Anterior cingulate cortex (tissue), 58 donors: ENCODE measurements at regions not wholly inside any gene's neighbourhood (a gene's known extent, or its start where the extent isn't known, plus 50 kb on each side); places are given as distances from the start of the nearest gene placed in this dataset.

Experiments used
- DNase-seq, 58 donors: peaks; one replicate each; lab custom pipeline; 2025; lab: John Stamatoyannopoulos, UW

DNA sequence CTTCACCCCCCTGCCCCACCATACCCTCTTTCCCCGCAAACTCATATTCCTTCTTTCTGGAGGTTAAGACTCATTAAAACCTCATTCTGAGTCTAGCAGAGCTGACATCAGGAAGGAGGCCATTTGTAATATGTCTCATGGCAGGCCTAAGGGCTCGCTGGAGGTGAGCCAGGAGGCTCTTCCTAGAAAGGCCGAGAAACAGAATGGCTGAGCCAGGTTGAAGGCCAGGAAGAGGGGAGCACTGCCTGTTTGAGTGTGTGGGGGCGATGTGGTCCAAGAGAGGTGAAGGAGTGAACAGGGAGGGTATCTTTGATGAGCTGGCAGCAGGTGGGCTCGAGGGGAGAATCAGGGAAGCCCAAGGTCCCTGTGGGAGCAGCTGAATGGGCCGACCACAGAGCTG lies 317.3 kb downstream of the TLE3 start:
- no peak for DNase-seq

DNA sequence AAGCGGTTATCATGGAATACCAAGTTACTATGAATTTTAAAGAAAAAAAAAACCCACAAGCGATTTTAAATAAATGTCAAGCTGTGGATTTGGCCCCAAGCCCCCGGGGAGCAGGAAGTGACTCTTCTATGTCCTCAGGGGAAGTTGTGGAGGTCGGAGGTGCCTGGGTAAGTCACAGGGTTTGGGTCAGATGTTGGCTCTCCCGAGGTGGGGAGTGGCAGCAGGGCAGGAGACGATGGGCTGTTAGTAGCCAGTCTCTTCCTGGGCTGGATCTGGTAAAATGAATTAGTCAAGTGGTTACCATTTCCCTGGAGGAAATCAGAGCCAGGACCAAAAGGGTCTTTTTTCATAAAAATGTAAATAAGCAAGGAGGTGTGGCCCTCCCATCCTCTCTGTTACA lies 316.7 kb downstream of the TLE3 start:
- no peak for DNase-seq

DNA sequence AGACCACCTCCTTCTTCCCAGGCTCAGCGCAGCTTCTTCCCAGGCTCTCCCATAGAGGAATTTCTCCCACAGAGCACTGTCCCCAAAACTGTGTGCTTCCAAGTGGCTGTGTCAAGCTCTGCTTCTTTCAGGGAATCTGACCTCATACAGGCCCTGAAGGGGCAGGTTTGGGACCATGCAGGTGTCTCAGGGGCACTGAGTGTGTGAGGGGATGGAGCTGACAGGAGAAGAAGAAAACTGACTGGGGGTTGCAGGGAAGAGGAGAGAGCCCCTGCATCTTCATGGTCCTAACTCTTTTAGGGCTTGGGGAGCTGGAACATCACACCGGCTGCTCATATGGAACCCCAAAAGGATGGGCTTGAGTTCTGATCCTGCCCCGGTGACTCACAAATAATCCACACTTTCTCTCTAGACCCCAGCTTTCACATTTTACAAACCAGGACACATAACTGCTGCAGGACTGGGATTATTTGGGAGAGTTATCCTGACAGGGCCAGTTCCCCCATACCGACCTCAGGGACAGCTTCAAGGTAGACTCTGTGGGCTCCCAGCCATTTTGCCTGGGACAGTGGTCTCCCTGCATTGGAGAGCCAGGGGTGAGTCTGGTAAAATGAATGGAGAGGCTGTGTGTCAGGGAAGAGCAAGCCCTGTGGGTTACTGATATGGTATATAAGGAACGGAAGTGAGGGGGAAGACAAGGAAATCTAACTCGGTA lies 316.1 kb downstream of the TLE3 start:
- DNase-seq = no peak

DNA sequence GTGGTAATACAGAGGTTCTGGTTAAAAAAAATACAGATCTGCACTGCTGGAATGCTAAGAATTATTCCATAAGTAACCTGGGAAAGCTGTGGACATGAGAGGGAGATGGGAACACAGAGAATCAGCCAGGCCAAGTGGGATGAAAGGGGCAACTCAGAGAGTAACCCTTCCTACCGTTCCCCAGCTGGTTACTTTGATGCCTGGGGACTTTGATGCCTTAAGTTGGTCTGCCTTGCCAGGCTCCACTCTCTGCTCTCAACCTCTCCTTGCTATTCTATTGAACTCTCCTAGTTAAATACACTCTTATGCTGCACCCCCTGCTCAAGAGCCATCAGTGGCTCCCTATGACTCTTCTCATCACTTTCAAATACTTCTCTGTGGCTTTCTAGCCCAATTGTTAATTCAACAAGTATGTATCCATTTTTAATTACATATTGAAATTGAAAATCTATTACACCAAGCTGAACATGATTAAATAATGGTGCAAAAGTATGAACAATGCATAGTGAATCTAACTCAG lies 315.5 kb downstream of the TLE3 start:
- DNase-seq = no peak

DNA sequence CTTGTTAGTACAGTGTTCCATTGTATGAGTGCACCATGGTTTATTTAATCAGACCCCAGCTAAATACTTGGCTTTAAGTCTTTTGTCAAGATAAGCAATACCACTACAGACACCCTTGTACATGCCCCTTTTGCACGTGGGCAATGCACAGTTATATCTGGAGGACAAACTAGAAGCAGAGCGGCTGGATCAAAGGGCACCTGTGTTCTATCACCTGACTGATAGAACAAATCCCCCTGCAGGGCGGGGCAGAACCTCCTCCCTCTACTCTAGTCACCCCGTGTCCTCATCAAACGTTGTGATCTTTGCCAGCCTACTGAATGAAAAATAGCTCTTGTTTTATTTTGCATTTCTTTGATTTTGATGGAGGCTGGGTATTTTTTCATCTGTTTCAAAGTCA lies 314.9 kb downstream of the TLE3 start:
- DNase-seq = no peak

DNA sequence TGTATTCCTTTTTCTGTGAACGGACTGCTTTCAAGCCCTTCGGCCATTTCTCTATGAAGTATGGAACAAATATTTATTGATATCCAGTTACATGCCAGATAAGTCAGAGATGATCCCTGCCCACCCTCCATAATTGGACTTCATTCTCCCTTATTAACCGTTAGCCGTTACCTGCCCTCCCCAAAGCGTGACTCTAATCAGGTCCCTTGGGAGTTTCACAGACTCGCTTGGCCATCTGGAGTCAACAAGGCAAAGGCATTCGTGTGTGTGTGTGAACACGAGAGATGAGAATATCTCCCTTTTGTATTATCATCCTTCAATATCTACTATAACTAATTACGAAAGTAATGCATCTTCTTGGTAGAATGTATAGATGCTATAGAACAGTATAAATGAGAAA lies 314.5 kb downstream of the TLE3 start:
- DNase-seq = no peak

DNA sequence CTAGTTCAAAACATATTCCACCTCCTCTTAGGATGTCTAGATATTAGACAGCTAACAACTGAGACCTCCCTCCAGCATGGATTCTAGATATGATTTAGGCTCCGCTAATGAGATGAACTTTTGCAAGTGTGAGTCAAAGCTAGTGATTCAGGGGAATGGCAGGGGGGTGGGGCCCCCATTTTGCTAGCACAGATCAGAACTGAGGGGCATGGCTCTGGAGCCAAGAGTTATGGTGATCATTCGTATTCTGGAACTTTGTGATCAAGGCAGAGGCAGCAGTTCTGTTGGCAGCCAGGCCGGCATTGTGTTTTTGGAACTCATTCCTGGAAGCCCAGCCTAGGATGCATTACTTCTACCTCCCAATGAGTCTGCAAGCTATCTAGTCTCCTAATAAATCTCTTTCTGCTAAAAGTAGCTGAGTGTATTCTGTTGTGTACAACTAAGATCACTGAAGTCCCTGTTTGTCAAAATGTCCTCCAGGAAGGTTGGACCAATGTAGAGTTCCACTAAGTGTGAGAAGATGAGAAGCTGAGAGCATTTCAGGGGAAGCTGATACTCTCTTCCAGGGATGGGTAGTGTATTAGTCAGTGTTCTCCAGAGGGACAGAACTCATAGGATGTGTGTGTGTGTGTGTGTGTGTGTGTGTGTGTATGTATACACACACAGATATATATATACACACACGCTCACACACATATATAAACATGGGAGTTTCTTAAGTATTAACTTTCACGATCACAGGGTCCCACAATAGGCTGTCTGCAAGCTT lies 312.7 kb downstream of the TLE3 start:
- DNase-seq = no peak

DNA sequence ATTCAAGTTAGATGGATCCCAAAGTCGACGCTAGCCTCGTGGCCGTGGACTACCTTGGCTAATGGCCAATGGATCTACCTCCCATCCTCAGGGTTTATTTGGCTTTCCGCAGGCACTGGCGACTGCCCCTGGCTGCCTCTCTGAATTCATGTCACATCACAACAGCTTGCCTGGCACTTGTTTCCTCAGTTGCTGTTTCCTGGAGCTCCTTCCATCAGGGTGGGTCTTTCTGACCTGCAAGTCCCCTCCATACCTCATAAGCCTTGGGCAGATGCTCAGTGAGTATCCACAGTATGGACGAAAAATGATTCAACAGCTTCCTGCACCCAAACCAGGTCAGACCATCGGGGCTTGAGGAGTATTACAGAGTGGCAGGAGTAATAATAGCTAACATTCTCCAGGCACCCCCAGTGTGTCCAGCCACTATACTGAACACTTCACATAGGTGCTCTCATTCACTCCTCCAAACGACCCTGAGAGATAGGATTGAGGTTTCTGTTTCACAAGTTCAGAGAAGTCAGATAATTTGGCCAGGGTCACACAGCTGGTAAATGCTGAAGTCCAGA lies 311.5 kb downstream of the TLE3 start:
- no peak for DNase-seq

DNA sequence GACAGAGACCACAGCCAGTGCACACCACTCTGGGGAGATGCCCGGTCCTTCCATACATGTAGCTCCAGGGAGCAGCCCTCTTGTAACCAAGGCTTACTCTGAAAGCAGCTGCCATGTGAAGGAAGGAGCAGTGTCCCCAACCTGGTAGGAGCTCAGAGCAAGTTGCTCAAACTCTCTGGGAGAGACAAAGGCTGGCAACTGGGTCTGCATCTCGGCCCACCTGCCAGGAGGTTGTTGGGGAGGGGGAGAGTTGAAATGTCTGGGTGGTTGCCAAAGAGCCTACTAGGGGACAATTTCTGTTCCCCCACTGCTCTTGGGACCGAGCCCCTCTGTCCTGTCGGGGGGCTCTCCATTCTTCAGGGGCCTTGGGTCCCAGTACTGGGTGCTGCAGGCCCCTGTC lies 309.9 kb downstream of the TLE3 start:
- DNase-seq = no peak

DNA sequence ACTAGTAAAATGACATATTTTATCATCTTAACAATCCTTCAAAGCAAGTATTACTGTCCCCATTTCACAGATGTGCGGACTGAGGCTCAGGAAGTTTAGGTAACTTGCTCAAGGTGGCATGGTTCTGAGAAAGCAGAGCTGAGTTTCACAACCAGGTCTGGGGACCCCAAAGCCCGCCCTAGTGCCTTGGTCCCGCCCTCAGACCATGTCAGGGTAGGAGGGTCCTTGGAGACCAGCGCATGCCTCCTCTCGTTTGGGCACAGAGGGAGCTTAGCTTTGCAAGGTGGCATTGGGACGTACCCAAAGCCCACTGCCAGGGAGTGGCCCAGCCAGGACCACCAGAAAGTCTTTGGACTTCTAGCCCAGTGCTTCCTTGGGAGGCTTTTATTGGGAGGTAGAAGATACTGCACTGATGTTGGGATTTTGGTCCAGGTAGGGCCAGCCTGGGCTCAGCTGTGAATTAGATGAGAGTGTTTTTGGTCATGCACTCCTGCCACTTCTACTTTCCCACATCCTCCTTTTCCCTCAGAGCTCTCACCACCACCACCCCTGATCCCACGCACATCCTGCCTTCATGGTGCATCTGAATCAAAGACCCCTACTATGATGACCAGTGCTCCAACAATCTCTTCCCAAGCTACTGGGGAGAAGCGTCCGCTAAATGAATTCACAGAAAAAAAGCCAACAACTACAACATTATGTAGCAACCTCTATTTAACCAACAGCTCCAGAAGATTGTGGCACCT lies 307.9 kb downstream of the TLE3 start:
- DNase-seq = no peak

DNA sequence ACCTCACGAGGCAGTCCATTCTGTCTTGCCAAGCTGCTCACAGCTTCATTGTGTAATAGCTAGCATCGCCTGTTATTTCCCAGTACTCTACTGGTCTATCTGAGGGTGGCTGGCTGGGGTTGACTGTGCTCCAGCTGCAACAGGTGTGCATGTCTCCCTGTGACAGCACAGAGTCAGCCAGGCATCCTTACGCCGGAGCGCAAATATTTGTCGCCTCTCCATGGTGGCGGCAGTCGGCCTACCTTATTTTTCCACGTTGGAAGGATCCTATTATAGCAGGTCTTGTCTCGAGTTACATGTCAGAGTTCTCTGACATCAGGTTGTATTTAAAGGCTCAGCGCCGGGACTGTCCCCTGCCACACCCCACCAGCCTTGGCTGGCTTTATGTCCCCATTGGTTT lies 307.1 kb downstream of the TLE3 start:
- no peak for DNase-seq

DNA sequence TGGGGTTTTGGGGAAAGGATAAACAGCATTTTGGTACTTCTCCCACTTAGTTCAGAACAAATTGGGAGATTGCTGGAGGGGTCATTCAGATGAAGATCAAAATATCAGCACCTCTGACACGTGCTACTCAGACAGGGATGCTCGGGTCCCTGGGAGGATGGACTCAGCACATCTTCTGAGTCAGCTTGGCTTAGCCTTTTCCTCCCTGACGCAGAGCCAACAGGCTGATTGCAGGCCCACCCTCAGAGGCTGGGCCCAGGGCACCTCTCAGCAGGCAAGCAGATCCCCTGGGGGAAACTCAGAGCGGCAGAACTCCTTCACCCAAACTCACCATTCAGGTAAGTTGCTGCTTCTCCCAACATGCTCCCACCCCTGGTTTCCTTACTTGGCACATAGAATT lies 304.9 kb downstream of the TLE3 start:
- no peak for DNase-seq

DNA sequence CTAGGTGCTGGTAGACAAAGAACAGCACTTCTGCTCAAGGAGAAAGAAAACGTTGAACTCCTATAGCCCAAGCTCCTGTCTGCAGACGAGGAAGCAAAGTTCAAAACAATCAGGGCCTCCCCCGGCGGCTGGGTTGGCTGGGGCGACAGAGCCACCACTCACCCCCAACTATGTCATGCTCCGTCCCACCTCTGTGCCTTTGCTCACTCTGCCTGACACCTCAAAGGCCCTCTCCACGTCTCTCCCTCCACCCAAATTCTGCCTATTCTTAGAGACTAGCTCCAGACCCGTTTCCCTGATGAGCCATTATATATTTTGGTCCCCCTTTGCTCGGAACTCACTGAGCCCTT lies 304.3 kb downstream of the TLE3 start:
- no peak for DNase-seq

DNA sequence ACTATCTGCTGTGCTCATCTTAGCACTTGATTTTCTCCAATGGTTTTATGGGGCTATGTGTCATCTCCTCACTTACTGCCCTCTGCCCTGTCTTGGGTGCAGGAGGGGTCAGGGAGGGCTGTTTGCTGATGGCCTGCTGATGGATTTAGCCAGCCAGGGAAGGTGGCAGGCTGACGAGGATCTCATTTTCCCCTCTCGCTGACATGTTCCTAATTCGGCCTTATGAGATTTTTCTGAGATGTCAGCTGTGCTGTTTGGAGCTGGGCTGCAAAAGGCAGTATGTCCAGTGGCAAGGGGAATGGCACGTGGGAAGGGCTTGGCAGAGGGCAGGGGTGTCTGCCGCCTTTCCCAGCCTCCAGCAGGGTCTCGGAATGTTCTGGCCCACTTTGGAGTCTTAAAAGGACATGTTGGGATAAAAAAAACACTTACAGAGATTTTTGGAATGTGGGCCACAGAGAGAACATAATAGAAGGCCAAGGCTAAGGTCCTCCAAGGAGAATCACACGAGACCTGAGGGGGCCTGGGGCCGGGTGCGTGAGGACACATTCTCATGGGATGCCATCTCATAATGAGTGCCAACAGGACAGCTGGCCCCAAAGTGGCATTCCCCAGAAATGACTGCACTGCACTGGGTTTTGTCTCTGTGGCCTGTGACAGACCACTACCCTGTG lies 303.8 kb downstream of the TLE3 start:
- DNase-seq = no peak

DNA sequence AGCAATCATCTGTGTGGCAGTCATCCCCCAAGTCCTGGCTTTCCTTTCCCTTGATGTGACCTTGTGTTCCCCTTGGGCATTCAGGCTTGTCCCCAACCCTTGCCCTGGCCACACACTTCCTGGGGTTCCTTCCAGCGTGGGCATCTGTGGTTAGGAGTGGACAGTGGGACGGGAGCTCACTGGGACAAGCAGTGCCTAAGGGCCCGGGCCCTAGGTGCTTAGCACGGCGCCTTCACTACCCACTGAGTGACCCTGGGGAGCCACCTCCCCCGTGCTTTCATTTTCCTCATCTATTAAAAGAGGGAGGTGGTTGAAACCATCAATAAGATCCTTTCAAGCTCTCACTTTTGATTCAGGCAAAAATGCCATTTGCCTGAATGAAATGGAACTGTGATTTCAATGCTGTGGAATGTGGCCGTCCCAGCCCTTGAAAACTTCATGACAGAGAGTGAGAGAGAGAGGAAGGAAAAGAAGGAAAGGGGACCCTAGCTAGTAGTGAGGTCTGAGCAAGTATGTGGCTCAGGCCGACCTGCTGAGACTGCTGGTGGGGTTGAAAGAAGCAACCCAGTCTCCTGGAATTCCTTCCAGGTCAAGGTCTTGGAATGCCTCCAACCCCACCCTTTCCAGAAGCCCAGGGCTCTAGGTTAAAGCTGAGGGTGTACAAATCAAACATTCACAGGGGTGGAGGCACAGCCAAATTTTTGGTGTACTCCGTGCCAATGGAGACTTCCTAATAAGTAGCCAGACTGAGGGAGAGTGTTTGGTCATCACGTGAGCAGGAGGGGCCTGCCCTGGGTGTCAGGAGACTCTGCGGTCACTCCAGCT lies 302.9 kb downstream of the TLE3 start:
- DNase-seq = peak in 1 of 58 donors; percentile 7

DNA sequence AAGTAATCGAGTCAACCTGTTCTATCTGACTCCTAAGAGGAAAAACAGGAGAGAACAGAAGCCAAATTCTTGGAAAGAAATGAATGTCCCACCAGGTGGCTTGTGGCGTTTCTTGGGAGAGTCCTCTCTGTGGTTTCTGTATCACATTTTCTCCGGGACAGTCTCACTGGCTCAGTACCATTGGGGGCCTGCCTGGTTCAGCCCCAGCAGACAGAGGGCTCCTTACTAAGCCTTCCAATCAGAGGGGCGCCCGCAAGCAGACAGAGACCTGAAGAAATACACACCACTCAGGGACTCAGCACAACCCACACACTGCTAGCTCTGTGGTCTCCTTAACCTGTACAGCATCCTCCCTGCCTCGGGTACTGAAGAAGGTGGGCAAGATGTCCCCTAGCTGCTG lies 302.1 kb downstream of the TLE3 start:
- DNase-seq = no peak

DNA sequence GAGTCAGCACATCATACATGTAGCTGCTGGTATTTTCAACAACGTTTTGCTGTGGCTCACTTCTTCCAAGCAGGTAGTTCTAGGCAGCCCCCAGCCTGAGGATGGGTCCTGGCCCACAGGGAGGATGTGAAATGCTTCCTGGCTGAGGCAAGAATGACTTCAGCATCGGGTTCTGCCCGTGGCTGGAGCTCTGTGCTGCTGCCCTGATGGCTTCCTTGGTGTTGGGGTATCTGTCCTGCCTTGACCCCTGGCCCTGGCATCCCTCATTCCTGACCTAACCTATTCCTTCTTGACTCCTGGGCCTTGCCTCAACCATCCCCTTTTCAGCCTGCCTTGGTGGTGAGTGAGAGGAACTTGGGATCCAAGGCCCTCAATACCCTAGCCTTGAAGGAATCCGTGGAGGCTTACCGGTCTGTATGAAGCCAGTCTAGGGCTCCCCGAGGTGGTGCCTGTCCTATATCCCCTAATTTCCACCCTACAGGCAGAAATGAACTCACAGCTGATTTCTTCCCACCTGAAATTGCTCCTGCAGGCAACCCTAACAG lies 300.6 kb downstream of the TLE3 start:
- no peak for DNase-seq

DNA sequence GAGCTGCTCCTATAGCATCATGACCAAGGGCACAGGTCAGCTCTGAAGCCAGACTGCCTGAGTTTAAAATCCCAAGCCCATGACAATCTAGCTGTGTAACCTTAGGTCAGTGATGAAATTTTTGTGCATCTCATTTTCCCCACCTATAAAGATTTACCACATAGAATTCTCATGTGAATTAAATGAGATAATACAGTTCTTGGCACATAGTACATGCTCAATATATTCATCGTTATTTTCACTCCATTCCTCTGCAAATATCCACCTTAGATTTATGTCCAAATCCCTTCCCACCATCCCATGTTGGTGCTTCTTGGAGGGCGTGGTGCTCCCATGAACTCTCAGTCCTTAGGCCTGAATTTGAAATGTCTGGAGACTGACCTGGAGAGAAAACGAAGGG lies 300.1 kb downstream of the TLE3 start:
- no peak for DNase-seq
